Breast epithelium (tissue), 3 donors: ENCODE measurements at regions not wholly inside any gene's neighbourhood (a gene's known extent, or its start where the extent isn't known, plus 50 kb on each side); places are given as distances from the start of the nearest gene placed in this dataset.

Experiments used
- CTCF ChIP-seq, 3 donors: fragments of 450-650 bp; IDR thresholded peaks; one replicate each; pipeline ENCODE4 v1.5.1; 2016 to 2017; ENCODE audit warnings: antibody characterized with exemption in 3 of 3, mild to moderate bottlenecking in 3 of 3, moderate library complexity in 3 of 3
- POLR2A ChIP-seq: fragments of 450-650 bp; IDR thresholded peaks from one replicate; pipeline ENCODE4 v1.6.1; 2016; ENCODE audit warnings: antibody characterized with exemption, mild to moderate bottlenecking, moderate library complexity
- POLR2AphosphoS5 ChIP-seq, 3 donors: sonication (generic); formaldehyde crosslinking; IDR thresholded peaks; one replicate each; pipeline ENCODE4 v1.6.1; 2017; ENCODE audit warnings: antibody characterized with exemption in 3 of 3

GRCh38 chr14:84125676-84126075 lies 1404.3 kb upstream of the FLRT2 start:
- no peak for TF ChIP-seq CTCF (IDR thresholded peaks at IDR 0.05)
- no peak for TF ChIP-seq POLR2A
- no peak for TF ChIP-seq POLR2AphosphoS5 (IDR thresholded peaks at IDR 0.05)
